PFSK-1 (cell line): ENCODE measurements at regions not wholly inside any gene's neighbourhood (a gene's known extent, or its start where the extent isn't known, plus 50 kb on each side); places are given as distances from the start of the nearest gene placed in this dataset.

ENCODE experiments used
- FOXP2 ChIP-seq: optimal IDR thresholded peaks from 2 replicates; pipeline ENCODE3; 2011; ENCODE audit warnings: borderline replicate concordance, control low read depth, inconsistent platforms; ENCODE audit not compliant: insufficient read depth; ENCODE audit errors: extremely low read length, extremely low read depth
- POLR2AphosphoS5 ChIP-seq: IDR thresholded peaks from 2 replicates; pipeline ENCODE4 v1.6.1; 2012; ENCODE audit warnings: low read depth, mild to moderate bottlenecking, control low read depth, low read length, moderate library complexity
- SIN3A ChIP-seq: IDR thresholded peaks from 2 replicates; pipeline ENCODE4 v1.6.1; 2012; ENCODE audit warnings: mild to moderate bottlenecking, low read length, moderate library complexity, borderline replicate concordance; ENCODE audit not compliant: insufficient read depth
- TAF1 ChIP-seq: IDR thresholded peaks from 2 replicates; pipeline ENCODE4 v1.6.1; 2012; ENCODE audit warnings: low read length, control low read depth, borderline replicate concordance; ENCODE audit not compliant: insufficient read depth
- TF ChIP-seq, protein P1 (sequence below), 2 experiments: IDR thresholded peaks; 2 replicates each; pipeline versions ENCODE4 v1.6.1 to v1.8.0; 2011 to 2012; ENCODE audit warnings: low read depth in 2 of 2, low read length in 2 of 2, control low read depth in 1 of 2, inconsistent platforms in 1 of 2, mild to moderate bottlenecking in 1 of 2, moderate library complexity in 1 of 2; ENCODE audit not compliant: insufficient read depth in 1 of 2

GRCh38 chr20:6898928-6899327, 131.4 kb downstream of the BMP2 start:
- TF ChIP-seq POLR2AphosphoS5 = no peak
- no peak for TF ChIP-seq SIN3A
- TF ChIP-seq, protein P1, sequence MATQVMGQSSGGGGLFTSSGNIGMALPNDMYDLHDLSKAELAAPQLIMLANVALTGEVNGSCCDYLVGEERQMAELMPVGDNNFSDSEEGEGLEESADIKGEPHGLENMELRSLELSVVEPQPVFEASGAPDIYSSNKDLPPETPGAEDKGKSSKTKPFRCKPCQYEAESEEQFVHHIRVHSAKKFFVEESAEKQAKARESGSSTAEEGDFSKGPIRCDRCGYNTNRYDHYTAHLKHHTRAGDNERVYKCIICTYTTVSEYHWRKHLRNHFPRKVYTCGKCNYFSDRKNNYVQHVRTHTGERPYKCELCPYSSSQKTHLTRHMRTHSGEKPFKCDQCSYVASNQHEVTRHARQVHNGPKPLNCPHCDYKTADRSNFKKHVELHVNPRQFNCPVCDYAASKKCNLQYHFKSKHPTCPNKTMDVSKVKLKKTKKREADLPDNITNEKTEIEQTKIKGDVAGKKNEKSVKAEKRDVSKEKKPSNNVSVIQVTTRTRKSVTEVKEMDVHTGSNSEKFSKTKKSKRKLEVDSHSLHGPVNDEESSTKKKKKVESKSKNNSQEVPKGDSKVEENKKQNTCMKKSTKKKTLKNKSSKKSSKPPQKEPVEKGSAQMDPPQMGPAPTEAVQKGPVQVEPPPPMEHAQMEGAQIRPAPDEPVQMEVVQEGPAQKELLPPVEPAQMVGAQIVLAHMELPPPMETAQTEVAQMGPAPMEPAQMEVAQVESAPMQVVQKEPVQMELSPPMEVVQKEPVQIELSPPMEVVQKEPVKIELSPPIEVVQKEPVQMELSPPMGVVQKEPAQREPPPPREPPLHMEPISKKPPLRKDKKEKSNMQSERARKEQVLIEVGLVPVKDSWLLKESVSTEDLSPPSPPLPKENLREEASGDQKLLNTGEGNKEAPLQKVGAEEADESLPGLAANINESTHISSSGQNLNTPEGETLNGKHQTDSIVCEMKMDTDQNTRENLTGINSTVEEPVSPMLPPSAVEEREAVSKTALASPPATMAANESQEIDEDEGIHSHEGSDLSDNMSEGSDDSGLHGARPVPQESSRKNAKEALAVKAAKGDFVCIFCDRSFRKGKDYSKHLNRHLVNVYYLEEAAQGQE (IDR thresholded peaks at IDR 0.05; ENCODE audit: insufficient read depth in 1 of 2, low read depth in 2 of 2, low read length in 2 of 2) = no peak
- TF ChIP-seq TAF1 = no peak
- TF ChIP-seq FOXP2 = no peak
